MM.1S (cell line): ENCODE measurements at regions not wholly inside any gene's neighbourhood (a gene's known extent, or its start where the extent isn't known, plus 50 kb on each side); places are given as distances from the start of the nearest gene placed in this dataset.
"Not testable (repeated sequence)": the region's sequence is repeated elsewhere in the genome, so short reads cannot be mapped to it uniquely, and the experiment has no call there.

ENCODE experiments used
- DNase-seq: peaks from one replicate; pipeline ENCODE4 v3.0.0-alpha.2; 2015
- H2AFZ ChIP-seq: fragments of 300-600 bp; sonication (generic); 2 replicates; pipeline ENCODE4 v1.6.0; 2016; ENCODE audit warnings: antibody characterized with exemption, low read length
- H3F3A ChIP-seq: fragments of 300-600 bp; sonication (generic); 2 replicates; pipeline ENCODE4 v1.6.1; 2016; ENCODE audit warnings: mild to moderate bottlenecking, antibody characterized with exemption, low read length, moderate library complexity, mixed read lengths; ENCODE audit not compliant: insufficient read depth
- H3K27ac ChIP-seq: fragments of 300-600 bp; sonication (generic); 2 replicates; pipeline ENCODE4 v1.5.1; 2016; ENCODE audit warnings: mild to moderate bottlenecking, low read length
- H3K27me3 ChIP-seq: fragments of 300-600 bp; sonication (generic); replicated peaks from 2 replicates; pipeline ENCODE4 v1.6.0; 2016; ENCODE audit warnings: low read length; ENCODE audit not compliant: insufficient read depth
- H3K36me3 ChIP-seq: fragments of 300-600 bp; sonication (generic); replicated peaks from 2 replicates; pipeline ENCODE4 v1.6.1; 2016; ENCODE audit warnings: mild to moderate bottlenecking, low read length, mixed read lengths; ENCODE audit not compliant: insufficient read depth
- H3K4me1 ChIP-seq: fragments of 300-600 bp; sonication (generic); 2 replicates; pipeline ENCODE4 v1.6.1; 2016; ENCODE audit warnings: low read length, mixed read lengths
- H3K4me2 ChIP-seq: fragments of 300-600 bp; sonication (generic); 2 replicates; pipeline ENCODE4 v1.6.0; 2016; ENCODE audit warnings: low read depth, low read length
- H3K4me3 ChIP-seq: fragments of 300-600 bp; sonication (generic); 2 replicates; pipeline ENCODE4 v1.5.1; 2016; ENCODE audit warnings: low read length, mixed read lengths
- H3K79me2 ChIP-seq: fragments of 300-600 bp; sonication (generic); 2 replicates; pipeline ENCODE4 v1.6.1; 2016; ENCODE audit warnings: mixed run types, low read length, mixed read lengths
- H3K9ac ChIP-seq: fragments of 300-600 bp; sonication (generic); 2 replicates; pipeline ENCODE4 v1.6.1; 2016; ENCODE audit warnings: low read length, mixed read lengths
- H3K9me2 ChIP-seq: fragments of 300-600 bp; sonication (generic); replicated peaks from 2 replicates; pipeline ENCODE4 v1.6.1; 2016; ENCODE audit warnings: mild to moderate bottlenecking, low read length, mixed read lengths; ENCODE audit not compliant: insufficient read depth
- H3K9me3 ChIP-seq: fragments of 300-600 bp; sonication (generic); replicated peaks from 2 replicates; pipeline ENCODE4 v1.6.1; 2016; ENCODE audit warnings: mild to moderate bottlenecking, low read length, mixed read lengths; ENCODE audit not compliant: insufficient read depth
- H4K20me1 ChIP-seq: fragments of 300-600 bp; sonication (generic); 2 replicates; pipeline ENCODE4 v1.6.1; 2016; ENCODE audit warnings: mild to moderate bottlenecking, low read length, moderate library complexity, mixed read lengths; ENCODE audit not compliant: insufficient read depth
- CTCF ChIP-seq: fragments of 300-600 bp; sonication (generic); IDR thresholded peaks from 2 replicates; pipeline ENCODE4 v1.5.1; 2016; ENCODE audit warnings: antibody characterized with exemption, low read length, mixed read lengths
- EZH2 ChIP-seq: fragments of 300-600 bp; sonication (generic); optimal IDR thresholded peaks from 2 replicates; pipeline ENCODE3; 2017; ENCODE audit warnings: low read depth, mild to moderate bottlenecking, antibody characterized with exemption, low read length, mixed read lengths
- EZH2phosphoT487 ChIP-seq: fragments of 300-600 bp; sonication (generic); IDR thresholded peaks from 2 replicates; pipeline ENCODE4 v1.6.1; 2018; ENCODE audit warnings: antibody characterized with exemption, low read length

- no peak overlapping the region for H3K4me2 ChIP-seq
- H4K20me1 ChIP-seq: no peaks in the 10 kb centered on the region
- DNase-seq: no peak
- H3K4me1 ChIP-seq: no peaks in the 10 kb centered on the region
- H3K27me3 ChIP-seq: no peaks in the 10 kb centered on the region
- H3K9me3 ChIP-seq: no peaks in the 10 kb centered on the region
- H3K9me2 ChIP-seq: no peaks in the 10 kb centered on the region
- no peaks in the 10 kb centered on the region for H3F3A ChIP-seq
- no peaks in the 10 kb centered on the region for H3K36me3 ChIP-seq
- no peak overlapping the region for H3K4me3 ChIP-seq
- no peak overlapping the region for H2AFZ ChIP-seq
- H3K79me2 ChIP-seq: no peaks in the 10 kb centered on the region
- no peak for TF ChIP-seq EZH2phosphoT487
- TF ChIP-seq EZH2: no peak
- TF ChIP-seq CTCF: no peak
- no peak overlapping the region for H3K9ac ChIP-seq
- H3K27ac ChIP-seq: no peak overlapping the region
These were observed 300.0 kb upstream of the CTNNB1 start for GRCh38 chr3:40899286-40899712.

GRCh38 chr3:40901298-40901697, 298.0 kb upstream of the CTNNB1 start:
- Histone ChIP-seq H4K20me1 (no peaks in the 10 kb centered on the region), H3K36me3 (no peaks in the 10 kb centered on the region), H3K79me2 (no peaks in the 10 kb centered on the region), H3K9me3 (no peaks in the 10 kb centered on the region), H3K4me2 (no peak overlapping the region), H3K9ac (no peak overlapping the region), H3K27ac (no peak overlapping the region), H3K4me3 (no peak overlapping the region), H3K27me3 (no peaks in the 10 kb centered on the region), H3F3A (no peaks in the 10 kb centered on the region), H2AFZ (no peak overlapping the region), H3K4me1 (no peaks in the 10 kb centered on the region), H3K9me2 (no peaks in the 10 kb centered on the region)
- DNase-seq: no peak
- TF ChIP-seq EZH2phosphoT487 (no peak), CTCF (no peak), EZH2 (no peak)

- H3F3A ChIP-seq: no peaks in the 10 kb centered on the region
- H4K20me1 ChIP-seq: no peaks in the 10 kb centered on the region
- no peaks in the 10 kb centered on the region for H3K79me2 ChIP-seq
- H2AFZ ChIP-seq: no peak overlapping the region
- H3K4me2 ChIP-seq: no peak overlapping the region
- no peak overlapping the region for H3K4me3 ChIP-seq
- H3K4me1 ChIP-seq: no peaks in the 10 kb centered on the region
- H3K9ac ChIP-seq: no peak overlapping the region
- no peaks in the 10 kb centered on the region for H3K36me3 ChIP-seq
- DNase-seq: no peak
- H3K27me3 ChIP-seq: no peaks in the 10 kb centered on the region
- no peak overlapping the region for H3K27ac ChIP-seq
- no peak for TF ChIP-seq EZH2phosphoT487
- no peak for TF ChIP-seq EZH2
- TF ChIP-seq CTCF: no peak
- H3K9me2 ChIP-seq: no peaks in the 10 kb centered on the region
- no peaks in the 10 kb centered on the region for H3K9me3 ChIP-seq
These were observed 297.5 kb upstream of the CTNNB1 start for GRCh38 chr3:40901796-40902195.

GRCh38 chr3:40907907-40908465, 291.3 kb upstream of the CTNNB1 start:
- not testable (repeated sequence) for H2AFZ ChIP-seq, H3K4me2 ChIP-seq, H4K20me1 ChIP-seq

More at GRCh38 chr3:40907907-40908465, 291.3 kb upstream of the CTNNB1 start:
- not testable (repeated sequence) for H3K79me2 ChIP-seq, H3K9me3 ChIP-seq, DNase-seq, H3K4me3 ChIP-seq, H3K36me3 ChIP-seq, H3K9me2 ChIP-seq, H3K27ac ChIP-seq, H3K9ac ChIP-seq, H3K4me1 ChIP-seq, H3K27me3 ChIP-seq, H3F3A ChIP-seq
